SK-N-SH (cell line): ENCODE measurements at regions not wholly inside any gene's neighbourhood (a gene's known extent, or its start where the extent isn't known, plus 50 kb on each side); places are given as distances from the start of the nearest gene placed in this dataset.

ENCODE experiments used
- CTCF ChIP-seq: fragments of 200-600 bp; sonication (generic); IDR thresholded peaks from 2 replicates; pipeline ENCODE4 v1.6.1; 2017; ENCODE audit warnings: antibody characterized with exemption, mild to moderate bottlenecking, moderate library complexity
- EP300 ChIP-seq, 2 experiments: IDR thresholded peaks; 2 replicates each; pipeline versions ENCODE4 v1.4.0 to v1.6.1; 2012; ENCODE audit warnings: borderline replicate concordance in 1 of 2, low read depth in 1 of 2, low read length in 1 of 2
- EZH2phosphoT487 ChIP-seq: fragments of 200-600 bp; sonication (generic); IDR thresholded peaks from 2 replicates; pipeline ENCODE4 v1.6.1; 2017; ENCODE audit warnings: low read depth, mixed run types, mild to moderate bottlenecking, antibody characterized with exemption, moderate library complexity, borderline replicate concordance
- FOXM1 ChIP-seq: IDR thresholded peaks from 2 replicates; pipeline ENCODE4 v1.4.0; 2012; ENCODE audit warnings: low read depth, mild to moderate bottlenecking
- MAX ChIP-seq: IDR thresholded peaks from 2 replicates; pipeline ENCODE4 v1.4.0; 2012; ENCODE audit warnings: low read depth
- POLR2AphosphoS5 ChIP-seq: IDR thresholded peaks from 2 replicates; pipeline ENCODE4 v1.6.1; 2012; ENCODE audit warnings: low read depth, low read length
- RAD21 ChIP-seq: IDR thresholded peaks from 2 replicates; pipeline ENCODE4 v1.6.1; 2012; ENCODE audit warnings: mild to moderate bottlenecking, low read length
- YY1 ChIP-seq: IDR thresholded peaks from 2 replicates; pipeline ENCODE4 v1.4.0; 2012; ENCODE audit warnings: low read depth, mild to moderate bottlenecking

GRCh38 chr6:139640448-139640847, 266.0 kb upstream of the CITED2 start:
- TF ChIP-seq CTCF, result no peak
- no peak for TF ChIP-seq POLR2AphosphoS5
- TF ChIP-seq EZH2phosphoT487, result no peak
- TF ChIP-seq EP300 (IDR thresholded peaks at IDR 0.05; ENCODE audit: borderline replicate concordance in 1 of 2, low read depth in 1 of 2, low read length in 1 of 2), result no peak
- no peak for TF ChIP-seq FOXM1
- TF ChIP-seq MAX, result no peak
- no peak for TF ChIP-seq RAD21
- no peak for TF ChIP-seq YY1
